GM18870 (cell line): ENCODE measurements at regions not wholly inside any gene's neighbourhood (a gene's known extent, or its start where the extent isn't known, plus 50 kb on each side); places are given as distances from the start of the nearest gene placed in this dataset.
"Not testable (repeated sequence)": the region's sequence is repeated elsewhere in the genome, so short reads cannot be mapped to it uniquely, and the experiment has no call there.

Source experiments
- ATAC-seq: cut with Tn5 transposase; IDR thresholded peaks from one replicate; pipeline ENCODE4 v1.9.1; 2021; ENCODE audit warnings: moderate library complexity; ENCODE audit not compliant: unreplicated experiment

DNA sequence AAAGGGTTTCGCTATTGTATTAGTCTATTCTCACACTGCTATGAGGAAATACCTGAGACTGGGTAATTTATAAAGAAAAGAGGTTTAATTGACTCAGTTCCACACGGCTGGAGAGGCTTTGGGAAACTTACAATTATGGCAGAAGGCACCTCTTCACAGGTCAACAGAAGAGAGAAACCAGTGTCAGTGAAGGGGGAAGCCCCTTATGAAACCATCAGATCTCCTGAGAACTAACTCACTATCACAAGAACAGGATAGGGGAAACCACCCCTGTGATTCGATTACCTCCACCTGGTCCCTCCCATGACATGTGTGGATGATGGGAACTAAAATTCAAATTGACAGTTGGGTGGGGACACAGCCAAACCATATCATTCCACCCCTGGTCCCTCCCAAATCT is 589.5 kb downstream of the CENPC start:
- no peak for ATAC-seq

DNA sequence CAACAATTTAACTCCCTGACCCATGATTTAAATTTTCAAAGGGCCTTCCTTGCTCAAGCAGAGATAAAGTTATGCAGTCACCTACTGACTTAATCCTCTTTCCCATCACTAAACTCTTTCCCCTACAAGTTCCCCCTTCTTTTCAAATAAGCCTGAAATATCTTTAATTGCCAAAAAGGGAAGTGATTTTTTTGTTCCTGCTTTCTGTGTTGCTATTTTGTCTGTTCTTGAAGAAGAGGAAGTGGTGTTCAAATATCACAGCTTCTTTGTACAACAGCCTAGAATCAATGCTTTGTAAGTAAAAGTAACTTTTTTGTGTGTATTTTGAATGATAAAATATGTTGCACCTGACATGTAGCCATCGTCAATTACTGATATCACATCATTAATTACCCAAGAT is 595.9 kb downstream of the CENPC start:
- no peak for ATAC-seq

DNA sequence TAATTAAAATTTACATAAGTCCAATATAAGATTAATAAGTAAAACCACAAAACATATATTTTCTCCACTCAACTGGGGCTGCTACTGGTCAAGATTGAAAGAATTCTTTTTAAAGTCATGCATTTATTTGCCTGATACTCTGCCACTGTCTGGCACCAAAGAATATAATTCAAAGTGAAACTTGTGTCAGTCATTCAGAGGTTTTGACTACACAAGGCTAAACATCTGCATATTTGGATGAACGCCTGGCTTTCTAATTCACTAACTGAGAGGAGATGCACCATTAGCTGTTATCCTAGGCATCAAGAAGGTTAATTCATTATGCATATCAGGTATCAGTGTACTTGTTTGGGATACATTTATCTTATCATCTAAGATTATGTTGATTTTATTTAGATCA is 598.5 kb downstream of the CENPC start:
- no peak for ATAC-seq

DNA sequence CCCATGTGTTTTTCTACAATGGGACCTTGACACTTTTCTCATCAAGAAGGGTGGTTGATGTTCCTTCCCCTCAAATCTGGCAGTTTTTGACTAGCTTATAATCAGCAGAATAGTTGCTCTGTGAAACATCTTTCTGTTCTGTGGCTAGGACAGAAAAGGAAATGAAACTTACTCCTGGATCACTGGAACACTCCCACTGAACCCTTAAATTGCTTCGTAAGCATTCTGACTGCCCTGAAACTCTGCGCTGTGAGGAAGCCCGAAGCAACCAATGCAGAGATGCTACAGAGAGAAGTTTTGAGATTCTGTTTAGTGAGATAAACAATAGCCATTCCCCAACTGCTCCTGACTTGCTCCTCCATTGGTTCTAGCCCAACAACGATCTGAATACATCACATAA is 602.2 kb downstream of the CENPC start:
- no peak for ATAC-seq

DNA sequence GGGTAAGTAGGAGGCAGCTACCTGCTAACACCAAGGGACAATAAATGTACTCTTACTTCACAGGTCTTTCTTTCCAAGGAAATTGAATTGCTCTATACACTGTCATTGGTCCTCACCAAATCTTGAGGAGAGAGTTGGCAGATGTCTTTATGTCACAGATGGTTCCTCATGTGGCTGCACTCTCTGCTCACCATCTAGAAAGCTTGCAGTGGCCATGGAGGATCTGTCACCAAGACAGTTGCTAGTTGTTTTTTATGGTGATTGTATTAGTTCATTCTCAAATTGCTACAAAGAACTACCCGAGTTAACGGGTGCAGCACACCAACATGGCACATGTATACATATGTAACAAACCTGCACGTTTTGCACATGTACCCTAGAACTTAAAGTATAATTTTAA is 613.3 kb downstream of the CENPC start:
- not testable (repeated sequence) for ATAC-seq

DNA sequence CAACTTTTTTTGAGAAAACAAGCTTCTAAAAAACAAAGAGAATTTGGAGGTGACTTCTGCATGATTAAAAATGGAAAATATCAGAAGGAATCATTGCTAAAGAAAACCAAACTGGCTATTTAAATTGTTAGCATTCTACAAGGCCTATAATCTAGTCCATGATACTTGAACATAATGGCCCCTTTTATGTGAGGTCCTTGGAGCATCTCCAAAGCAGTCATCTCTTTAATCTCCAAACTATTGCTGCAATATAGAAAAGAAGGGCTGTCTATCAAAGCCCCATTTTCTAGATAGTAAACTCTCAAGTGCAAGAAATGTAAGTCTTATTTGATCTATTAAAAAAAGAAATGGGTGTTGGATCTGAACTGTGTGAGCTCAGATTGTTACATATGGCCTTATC is 615.1 kb downstream of the CENPC start:
- ATAC-seq: no peak

DNA sequence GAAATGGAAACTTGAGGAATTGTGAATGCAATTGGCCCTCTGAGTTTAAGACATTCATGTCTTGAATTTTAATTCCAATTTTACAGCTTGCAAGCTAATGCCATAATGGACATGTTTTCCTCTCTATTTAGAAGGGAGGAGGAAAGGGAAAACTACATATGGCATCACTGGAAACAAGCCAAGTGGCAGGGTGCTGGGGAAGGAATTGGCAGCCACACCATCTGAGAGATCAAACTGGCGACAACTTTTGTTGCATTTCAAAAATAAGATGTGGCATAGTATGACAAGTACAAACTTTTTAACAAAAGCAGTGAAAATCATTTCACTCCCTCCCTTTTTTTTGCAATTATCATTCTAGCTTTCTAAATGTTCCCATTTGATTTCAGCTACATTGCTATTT is 615.6 kb downstream of the CENPC start:
- ATAC-seq: no peak

DNA sequence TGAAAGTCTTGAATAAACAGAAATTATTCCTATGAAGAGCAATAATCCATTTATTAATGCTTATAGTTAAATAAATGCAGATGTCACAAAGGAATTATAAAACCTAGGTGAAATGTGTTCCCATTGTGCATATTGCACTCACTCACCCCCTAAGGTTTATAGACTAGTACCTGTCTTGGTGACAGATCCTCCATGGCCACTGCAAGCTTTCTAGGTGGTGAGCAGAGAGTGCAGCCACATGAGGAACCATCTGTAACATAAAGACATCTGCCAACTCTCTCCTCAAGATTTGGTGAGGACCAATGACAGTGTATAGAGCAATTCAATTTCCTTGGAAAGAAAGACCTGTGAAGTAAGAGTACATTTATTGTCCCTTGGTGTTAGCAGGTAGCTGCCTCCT is 616.4 kb downstream of the CENPC start:
- not testable (repeated sequence) for ATAC-seq

DNA sequence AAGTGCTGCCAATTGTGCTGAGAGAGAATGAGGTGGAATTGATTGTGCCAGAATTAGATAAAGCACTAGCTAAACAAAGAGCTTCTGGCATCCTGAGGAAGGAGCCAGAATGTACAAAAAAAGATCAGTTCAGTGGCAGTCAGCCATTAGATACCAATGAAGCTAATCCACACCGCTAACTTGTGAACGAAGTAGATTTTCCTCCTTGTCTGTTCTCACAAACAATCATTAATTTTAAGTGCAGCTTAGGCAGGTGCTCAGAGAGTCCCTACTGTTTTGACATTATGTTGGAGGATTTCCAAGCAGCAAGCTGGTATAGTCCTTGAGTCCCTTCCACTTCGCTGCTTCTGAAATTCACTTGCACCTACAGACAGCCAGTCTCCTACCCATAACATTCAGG is 617.4 kb downstream of the CENPC start:
- no peak for ATAC-seq

DNA sequence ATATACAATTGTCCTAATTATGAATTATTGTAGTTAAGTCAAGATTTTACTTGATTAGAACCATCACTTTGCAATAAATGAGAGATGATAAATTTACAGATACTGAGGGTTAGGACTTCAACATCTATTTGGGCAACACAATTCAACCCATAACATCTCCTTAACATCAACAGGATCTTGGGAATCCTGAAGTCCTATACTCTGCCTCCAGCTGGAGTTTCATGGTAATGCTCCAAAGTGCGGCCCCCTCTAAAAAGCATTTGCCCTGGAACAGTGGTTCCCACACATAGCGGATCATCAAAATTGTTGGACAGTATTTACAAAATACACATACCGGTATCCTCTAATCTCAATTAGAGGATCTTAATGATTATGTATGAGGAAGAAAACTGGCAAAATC is 618.6 kb downstream of the CENPC start:
- ATAC-seq: no peak

DNA sequence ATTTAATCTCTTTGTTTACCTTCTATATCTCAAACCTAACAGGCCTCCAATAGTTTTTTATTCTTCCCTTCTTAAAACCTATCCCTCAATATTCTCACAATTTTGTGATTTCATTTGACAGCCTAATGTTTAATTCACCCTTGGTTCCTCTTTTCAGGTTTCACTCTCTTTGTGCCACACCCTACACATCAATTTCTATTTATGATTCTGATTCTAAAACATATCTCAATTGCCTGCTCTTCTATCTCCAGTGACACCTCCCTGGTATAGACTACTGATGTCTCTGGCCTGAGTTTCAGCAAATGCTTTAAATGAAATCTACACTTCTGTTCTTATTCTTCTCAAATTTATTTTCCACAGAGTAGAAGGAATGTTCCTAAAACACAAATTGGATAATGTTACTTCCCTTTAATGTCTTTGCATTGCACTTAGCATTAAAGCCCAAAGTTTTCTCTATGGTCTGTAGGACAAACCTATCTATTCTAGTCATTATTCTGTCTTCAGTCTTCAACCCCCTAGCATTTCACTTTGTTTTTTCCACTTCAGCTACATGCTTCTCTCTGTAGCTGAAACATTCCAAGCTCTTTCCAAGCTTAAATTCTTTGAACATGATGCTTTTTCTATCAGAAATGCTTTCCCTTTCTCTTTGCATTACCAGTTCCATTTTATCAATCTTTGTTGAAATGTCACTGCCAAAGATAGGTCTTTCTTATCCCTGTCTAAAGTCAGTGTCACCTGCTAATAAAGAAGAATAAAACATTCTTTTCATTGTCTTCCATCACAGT is 622.0 kb downstream of the CENPC start:
- no peak for ATAC-seq

DNA sequence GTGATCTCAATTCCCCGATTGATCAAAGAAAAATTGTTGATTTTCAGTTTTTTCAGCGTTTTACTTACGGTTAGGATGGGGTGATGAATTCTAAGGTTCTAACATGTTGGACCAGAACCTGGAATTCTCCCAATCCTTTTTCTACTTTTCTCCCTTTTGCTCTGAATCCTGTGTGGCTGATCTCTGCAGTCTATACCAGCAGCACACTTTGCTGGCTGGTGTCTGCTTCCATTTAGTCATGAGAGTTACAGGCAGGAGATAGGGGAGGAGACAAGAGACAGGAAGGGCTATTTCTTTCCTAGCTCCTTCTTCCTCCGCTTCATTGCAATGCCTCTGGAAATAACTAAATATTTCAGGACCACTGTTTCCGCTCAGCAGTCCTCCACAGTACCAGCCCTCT is 623.9 kb downstream of the CENPC start:
- ATAC-seq: no peak

DNA sequence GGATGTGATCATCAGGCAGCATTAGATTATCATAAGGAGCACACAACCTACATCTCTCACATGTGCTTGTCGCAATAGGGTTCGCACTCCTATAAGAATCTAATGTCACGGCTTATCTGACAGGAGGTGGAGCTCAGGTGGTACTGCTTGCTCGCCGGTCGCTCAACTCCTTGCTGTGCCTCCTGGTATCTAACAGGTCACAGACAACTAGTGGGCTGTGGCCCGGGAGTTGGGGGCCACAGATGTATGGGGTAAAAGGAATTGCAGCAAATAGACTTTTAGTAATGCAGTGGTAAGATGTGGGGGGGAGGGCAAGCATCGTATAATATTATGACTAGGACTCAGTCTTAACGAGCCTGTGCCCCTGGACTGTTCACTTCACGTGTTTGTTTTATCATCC is 624.8 kb downstream of the CENPC start:
- ATAC-seq: no peak

DNA sequence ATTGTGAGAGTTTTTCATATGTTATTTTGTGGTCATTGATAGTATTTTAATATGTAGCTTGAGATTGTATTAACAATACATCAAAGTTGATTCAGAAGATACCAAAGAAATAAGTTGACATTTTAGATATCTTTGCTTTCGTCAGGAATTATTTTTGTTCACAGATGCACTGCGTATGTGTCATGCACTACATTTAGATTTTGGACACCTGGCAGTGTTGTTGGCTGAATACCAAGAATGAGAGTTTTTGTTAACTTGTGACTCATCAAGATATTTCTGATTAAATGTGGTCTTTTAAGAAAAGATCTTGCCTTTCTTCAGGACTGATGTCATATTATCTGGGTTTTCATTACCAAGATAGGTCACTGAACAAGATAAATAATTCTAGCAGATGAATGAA is 633.4 kb downstream of the CENPC start:
- no peak for ATAC-seq

DNA sequence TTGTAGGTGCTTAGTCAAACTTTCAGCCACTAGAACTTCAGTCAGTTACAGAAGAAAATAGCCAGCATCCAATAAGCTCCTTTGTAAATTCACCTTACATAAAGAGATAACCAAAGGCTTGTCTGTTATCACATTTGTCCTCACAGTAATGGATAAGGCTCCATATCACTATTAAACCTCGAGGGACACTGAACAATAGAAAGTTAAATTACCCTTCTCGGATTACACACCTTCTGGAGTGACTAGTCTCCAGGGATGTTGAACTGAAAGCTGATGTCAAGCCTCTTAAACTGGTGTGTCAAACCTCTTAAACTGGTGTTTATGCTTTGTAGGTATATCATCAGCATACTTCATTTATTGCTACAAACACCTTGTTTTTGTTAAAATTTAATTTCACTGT is 639.0 kb downstream of the CENPC start:
- ATAC-seq: no peak

DNA sequence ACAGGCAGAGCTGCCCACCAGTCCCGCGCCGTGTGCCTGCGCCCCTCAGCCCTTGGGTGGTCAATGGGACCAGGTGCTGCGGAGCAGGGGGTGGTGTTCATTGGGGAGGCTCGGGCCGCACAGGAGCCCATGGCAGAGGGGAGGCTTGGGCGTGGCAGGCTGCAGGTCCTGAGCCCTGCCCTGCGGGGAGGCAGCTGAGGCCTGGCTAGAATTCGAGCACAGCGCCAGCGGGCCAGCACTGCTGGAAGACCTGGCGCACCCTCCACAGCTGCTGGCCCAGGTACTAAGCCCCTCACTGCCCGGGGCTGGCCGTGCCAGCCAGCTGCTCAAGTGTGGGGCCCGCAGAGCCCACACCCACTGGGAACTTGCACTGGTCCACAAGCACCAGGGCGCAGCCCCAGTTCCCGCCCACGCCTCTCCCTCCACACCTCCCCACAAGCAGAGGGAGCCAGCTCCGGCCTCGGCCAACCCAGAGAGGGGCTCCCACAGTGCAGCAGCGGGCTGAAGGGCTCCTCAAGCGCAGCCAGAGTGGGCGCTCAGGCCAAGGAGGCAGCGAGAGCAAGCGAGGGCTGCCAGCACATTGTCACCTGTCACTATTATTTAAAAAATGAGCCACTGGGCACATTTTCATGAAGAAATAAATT is 645.8 kb downstream of the CENPC start:
- no peak for ATAC-seq

DNA sequence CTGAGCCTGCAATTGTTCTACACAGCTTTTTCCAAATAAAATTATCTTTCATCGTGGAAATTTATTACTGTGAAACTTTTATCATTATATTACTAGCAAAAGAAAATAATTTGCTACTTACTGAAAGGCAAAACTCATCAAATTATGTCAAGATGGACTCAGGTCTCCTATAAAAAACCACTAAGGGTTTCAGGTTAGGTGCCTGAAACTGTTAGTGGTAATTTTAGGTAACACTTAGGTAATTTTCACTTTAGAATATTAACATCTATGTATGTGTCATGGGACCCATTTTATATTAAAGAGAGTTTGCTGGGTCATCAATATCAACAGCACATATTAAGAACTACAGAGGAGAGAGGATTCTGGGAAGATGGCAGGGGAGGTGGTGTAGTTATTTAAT is 651.5 kb downstream of the CENPC start:
- ATAC-seq: no peak

DNA sequence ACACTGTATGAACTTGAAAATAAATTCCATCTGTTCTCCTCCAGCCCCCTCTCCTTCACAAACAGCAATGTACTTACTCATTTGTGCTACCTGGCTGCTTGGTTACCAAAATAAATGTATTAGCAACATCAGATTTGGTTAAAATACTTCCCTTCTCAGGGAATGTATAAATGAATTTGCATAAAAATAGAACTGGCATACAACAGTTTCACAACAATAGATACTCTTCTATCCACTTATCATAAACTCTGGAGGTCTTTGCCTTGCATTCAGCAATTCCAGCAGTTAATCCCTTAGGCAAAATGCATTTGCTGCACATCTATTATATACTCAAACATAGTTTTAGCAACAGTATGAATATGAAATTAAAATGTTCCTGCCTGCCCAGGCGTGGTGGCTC is 658.2 kb downstream of the CENPC start:
- ATAC-seq: no peak

DNA sequence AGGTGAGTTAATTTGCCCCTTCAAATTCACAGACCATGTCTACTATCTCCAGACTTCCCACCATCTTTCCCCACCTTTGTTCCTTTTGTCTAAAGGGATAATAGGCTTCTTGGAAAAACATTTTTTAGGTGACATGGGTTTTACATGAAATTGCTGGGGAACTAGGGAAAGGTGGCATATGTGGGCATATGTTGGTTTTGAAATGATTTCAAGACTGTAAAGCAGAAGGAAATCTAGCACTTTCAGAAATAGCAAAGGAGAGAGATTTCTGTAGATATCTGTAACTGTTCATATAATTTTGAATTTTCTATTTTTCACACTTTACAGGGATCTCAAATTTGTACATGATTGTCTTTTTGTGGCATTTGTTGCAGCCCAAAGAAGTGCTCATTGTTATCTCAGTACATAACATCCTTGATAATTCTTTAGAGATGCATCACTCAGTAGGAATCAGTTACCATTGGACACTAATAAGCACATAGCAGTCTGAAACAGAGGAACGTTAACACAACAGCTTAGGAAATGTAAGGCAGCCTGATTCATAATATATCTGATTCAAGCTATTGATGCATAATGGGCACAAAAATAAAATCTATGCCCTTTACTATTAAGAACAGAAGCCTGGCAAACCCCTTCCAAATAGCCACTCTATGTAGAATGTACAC is 659.7 kb downstream of the CENPC start:
- no peak for ATAC-seq

DNA sequence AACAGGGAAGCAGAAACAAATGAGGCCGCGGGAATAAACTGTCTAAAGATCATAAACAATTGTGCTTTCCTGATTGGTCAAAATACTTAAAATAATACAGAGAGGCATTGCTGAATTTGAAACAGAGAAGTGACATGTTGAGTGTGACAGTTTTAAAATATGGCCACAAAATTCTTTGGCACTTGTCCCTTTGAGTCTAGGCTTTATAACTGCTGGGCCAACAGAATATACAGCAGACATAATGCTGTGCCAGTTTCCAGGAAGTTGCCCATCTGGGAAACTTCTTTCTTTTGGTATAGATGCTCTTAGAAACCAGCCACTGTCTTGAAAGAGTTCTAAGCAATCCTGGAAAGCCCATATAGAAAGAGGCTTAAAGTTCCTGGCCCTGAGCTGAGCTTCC is 668.4 kb downstream of the CENPC start:
- no peak for ATAC-seq

DNA sequence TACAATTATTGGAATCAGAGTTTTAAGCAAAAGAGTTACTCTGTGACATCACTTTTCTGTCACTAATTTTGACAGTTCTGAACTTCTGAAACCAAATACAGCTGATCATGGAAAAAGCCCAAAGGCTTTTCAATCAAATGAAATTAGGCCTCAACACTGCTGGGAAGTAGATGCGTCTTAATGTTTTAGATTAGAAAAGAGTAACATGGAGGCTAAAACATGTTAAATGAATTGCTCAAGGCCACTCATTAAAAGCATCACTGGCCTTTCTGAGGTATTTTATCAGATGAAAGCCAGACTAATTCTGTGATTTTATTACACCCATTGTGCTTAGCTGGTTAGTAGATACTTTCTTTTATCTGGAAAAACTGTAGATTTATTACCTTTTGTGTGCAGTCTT is 672.6 kb downstream of the CENPC start:
- no peak for ATAC-seq

DNA sequence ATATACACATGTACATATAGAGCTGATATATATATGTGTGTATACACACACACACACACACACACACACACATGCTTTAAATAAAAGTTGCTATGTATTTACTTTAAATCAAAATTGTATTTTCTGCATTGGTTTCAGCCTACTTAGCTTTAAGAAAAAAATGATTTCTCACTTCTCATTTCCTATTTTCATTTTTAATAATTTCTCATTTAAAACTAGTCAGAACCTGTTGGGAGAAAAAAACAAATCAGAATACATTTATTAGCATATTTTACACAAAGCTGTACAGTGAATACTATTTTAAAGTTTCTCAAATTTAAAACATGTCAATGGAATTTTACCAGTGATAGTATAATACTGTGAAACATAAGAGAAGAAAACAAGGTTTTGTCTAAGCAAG is 681.8 kb downstream of the CENPC start:
- no peak for ATAC-seq
